CD14-positive monocyte (primary cell): ENCODE measurements at regions not wholly inside any gene's neighbourhood (a gene's known extent, or its start where the extent isn't known, plus 50 kb on each side); places are given as distances from the start of the nearest gene placed in this dataset.

Source experiments
- DNase-seq, 3 donors: peaks; one replicate each; pipeline ENCODE4 v3.0.0-alpha.2; 2011 to 2022
- H2AFZ ChIP-seq: 2 replicates; pipeline ENCODE4 v1.6.0; 2012; ENCODE audit warnings: mild to moderate bottlenecking, low read depth, low read length, inconsistent platforms; ENCODE audit not compliant: insufficient read depth, poor library complexity, severe bottlenecking
- H3K27ac ChIP-seq, 2 donors: 1 replicate in 1 of 2; 2 replicates in 1 of 2; pipeline ENCODE4 v1.5.1; 2012 to 2013; ENCODE audit warnings: low read length in 2 of 2, control low read depth in 1 of 2, inconsistent platforms in 1 of 2, low read depth in 1 of 2, mild to moderate bottlenecking in 1 of 2
- H3K27me3 ChIP-seq, 2 donors: one replicate each; pipeline versions ENCODE4 v1.6.0 to v1.6.1; 2011 to 2013; ENCODE audit warnings: low read length in 2 of 2; ENCODE audit not compliant: control insufficient read depth in 2 of 2, insufficient read depth in 2 of 2
- H3K36me3 ChIP-seq, 2 donors: replicated peaks in 1 of 2; 1 replicate in 1 of 2; 2 replicates in 1 of 2; pipeline versions ENCODE4 v1.5.1 to v1.6.1; 2012 to 2013; ENCODE audit warnings: low read length in 2 of 2, control low read depth in 1 of 2, inconsistent platforms in 1 of 2, mild to moderate bottlenecking in 1 of 2; ENCODE audit not compliant: insufficient read depth in 2 of 2, control insufficient read depth in 1 of 2
- H3K4me1 ChIP-seq, 2 donors: 1 replicate in 1 of 2; 2 replicates in 1 of 2; pipeline versions ENCODE4 v1.5.1 to v1.6.1; 2012 to 2013; ENCODE audit warnings: low read length in 2 of 2, control low read depth in 1 of 2, inconsistent platforms in 1 of 2, mild to moderate bottlenecking in 1 of 2, moderate library complexity in 1 of 2; ENCODE audit not compliant: insufficient read depth in 2 of 2, control insufficient read depth in 1 of 2
- H3K4me2 ChIP-seq: replicated peaks from 2 replicates; pipeline ENCODE3; 2012; ENCODE audit warnings: low read length, moderate library complexity, mild to moderate bottlenecking; ENCODE audit not compliant: poor library complexity, severe bottlenecking; ENCODE audit errors: extremely low read depth
- H3K4me3 ChIP-seq, 3 experiments: fragments of 200-600 bp in 1 of 3; sonication (generic) in 1 of 3; replicated peaks in 1 of 3; 1 replicate in 2 of 3; 2 replicates in 1 of 3; pipeline ENCODE4 v1.5.1; 2011 to 2013; ENCODE audit warnings: low read length in 3 of 3, mild to moderate bottlenecking in 3 of 3, control low read depth in 2 of 3, low read depth in 2 of 3, inconsistent platforms in 1 of 3, moderate library complexity in 1 of 3
- H3K79me2 ChIP-seq: 2 replicates; pipeline ENCODE4 v1.6.0; 2012; ENCODE audit warnings: mild to moderate bottlenecking, control low read depth, inconsistent platforms, low read length, moderate library complexity; ENCODE audit not compliant: insufficient read depth
- H3K9ac ChIP-seq: 2 replicates; pipeline ENCODE4 v1.6.0; 2017; ENCODE audit warnings: low read length, mild to moderate bottlenecking; ENCODE audit not compliant: insufficient read depth, poor library complexity, severe bottlenecking
- H3K9me3 ChIP-seq, 2 donors: replicated peaks in 1 of 2; 1 replicate in 1 of 2; 2 replicates in 1 of 2; pipeline versions ENCODE4 v1.5.1 to v1.6.1; 2012 to 2013; ENCODE audit warnings: low read length in 2 of 2, control low read depth in 1 of 2; ENCODE audit not compliant: control insufficient read depth in 1 of 2, insufficient read depth in 1 of 2
- H4K20me1 ChIP-seq: 2 replicates; pipeline ENCODE4 v1.6.0; 2012; ENCODE audit warnings: mild to moderate bottlenecking, low read length, control low read depth, moderate library complexity; ENCODE audit not compliant: insufficient read depth
- H3K27ac Mint-ChIP-seq, 7 donors: one replicate each; pipeline ENCODE4 v1.8.0; 2020; ENCODE audit warnings: mild to moderate bottlenecking in 7 of 7, mixed read lengths in 7 of 7, moderate library complexity in 6 of 7, inconsistent platforms in 2 of 7
- H3K27me3 Mint-ChIP-seq, 3 donors: one replicate each; pipeline ENCODE4 v1.8.0; 2021 to 2022; ENCODE audit warnings: low read depth in 3 of 3, mild to moderate bottlenecking in 3 of 3, mixed read lengths in 3 of 3, moderate library complexity in 3 of 3, inconsistent platforms in 1 of 3
- H3K36me3 Mint-ChIP-seq, 2 donors: one replicate each; pipeline ENCODE4 v1.8.0; 2020; ENCODE audit warnings: mixed read lengths in 2 of 2, inconsistent platforms in 1 of 2, mild to moderate bottlenecking in 1 of 2
- H3K4me1 Mint-ChIP-seq: one replicate; pipeline ENCODE4 v1.8.0; 2020; ENCODE audit warnings: mild to moderate bottlenecking, mixed read lengths
- H3K4me3 Mint-ChIP-seq, 2 donors: one replicate each; pipeline ENCODE4 v1.8.0; 2020; ENCODE audit warnings: mild to moderate bottlenecking in 2 of 2, mixed read lengths in 2 of 2, moderate library complexity in 1 of 2
- H3K9me3 Mint-ChIP-seq, 7 donors: one replicate each; pipeline ENCODE4 v1.8.0; 2020 to 2022; ENCODE audit warnings: mixed read lengths in 7 of 7, mild to moderate bottlenecking in 6 of 7, moderate library complexity in 6 of 7, inconsistent platforms in 2 of 7
- CTCF ChIP-seq: fragments of 200-600 bp; IDR thresholded peaks from one replicate; pipeline ENCODE4 v1.8.0; 2022; ENCODE audit warnings: antibody characterized with exemption, mild to moderate bottlenecking
- WGBS: methylation state at CpG from one replicate; pipeline ENCODE4 v1.1.5; 2013; ENCODE audit warnings: missing lambda C conversion rate; ENCODE audit not compliant: insufficient coverage; 5-methylcytosine and 5-hydroxymethylcytosine counted together
- intact Hi-C, 2 donors: fragments of 100-400 bp; cut with micrococcal nuclease; formaldehyde crosslinking; loops; one replicate each; pipeline versions ENCODE4 v1.15.0 to v1.15.1; 2023

GRCh38 chr14:105929327-105930081 lies 403.1 kb downstream of the TMEM121 start:
- DNase-seq = no peak
- no peak overlapping the region for H3K27ac ChIP-seq
- H3K36me3 Mint-ChIP-seq = no peaks in the 10 kb centered on the region
- peak overlapping the region in 1 of 2 donors; percentile 46 for H3K4me3 Mint-ChIP-seq
- H3K9ac ChIP-seq = no peak overlapping the region
- H3K27me3 ChIP-seq = peaks cover 6 to 32% of the 10 kb centered on the region in 2 donors
- no peaks in the 10 kb centered on the region for H3K36me3 ChIP-seq
- WGBS = 31% methylated on average over 9 of the region's 14 CpGs
- no peak overlapping the region for H2AFZ ChIP-seq
- H3K27me3 Mint-ChIP-seq = peaks cover 41 to 76% (median 53%) of the 10 kb centered on the region in 3 donors
- no peaks in the 10 kb centered on the region for H3K4me1 ChIP-seq
- intact Hi-C loops = no loop called here
- no peaks in the 10 kb centered on the region for H3K79me2 ChIP-seq
- no peaks in the 10 kb centered on the region for H3K9me3 ChIP-seq
- peak overlapping the region in 1 of 7 donors; percentile 38 for H3K27ac Mint-ChIP-seq
- no peaks in the 10 kb centered on the region for H3K4me1 Mint-ChIP-seq
- H4K20me1 ChIP-seq = no peaks in the 10 kb centered on the region
- no peak for TF ChIP-seq CTCF
- H3K9me3 Mint-ChIP-seq = peaks cover 0 to 3% (median 0%) of the 10 kb centered on the region in 7 donors
- no peak overlapping the region for H3K4me3 ChIP-seq
- H3K4me2 ChIP-seq = no peak overlapping the region

- peaks cover 0 to 7% (median 2%) of the 10 kb centered on the region in 7 donors for H3K9me3 Mint-ChIP-seq
- no peak overlapping the region for H3K4me2 ChIP-seq
- H3K4me3 ChIP-seq = no peak overlapping the region
- H3K27ac ChIP-seq = no peak overlapping the region
- no peaks in the 10 kb centered on the region for H3K79me2 ChIP-seq
- H3K27me3 ChIP-seq = peaks cover 6 to 34% of the 10 kb centered on the region in 2 donors
- H2AFZ ChIP-seq = no peak overlapping the region
- H3K4me1 Mint-ChIP-seq = no peaks in the 10 kb centered on the region
- H4K20me1 ChIP-seq = no peaks in the 10 kb centered on the region
- no peak overlapping the region for H3K27ac Mint-ChIP-seq
- no peaks in the 10 kb centered on the region for H3K4me1 ChIP-seq
- H3K36me3 ChIP-seq = no peaks in the 10 kb centered on the region
- no peaks in the 10 kb centered on the region for H3K9me3 ChIP-seq
- no peak for DNase-seq
- H3K9ac ChIP-seq = no peak overlapping the region
- no peak overlapping the region for H3K4me3 Mint-ChIP-seq
- WGBS = no CpG with 5 or more reads among the region's 5 CpGs
- no peaks in the 10 kb centered on the region for H3K36me3 Mint-ChIP-seq
- H3K27me3 Mint-ChIP-seq = peaks cover 41 to 79% (median 53%) of the 10 kb centered on the region in 3 donors
- intact Hi-C loops = no loop called here
- no peak for TF ChIP-seq CTCF
Measured at GRCh38 chr14:105930572-105930971, 404.2 kb downstream of the TMEM121 start.
